Calu3 (cell line): ENCODE measurements at regions not wholly inside any gene's neighbourhood (a gene's known extent, or its start where the extent isn't known, plus 50 kb on each side); places are given as distances from the start of the nearest gene placed in this dataset.

Experiments used
- BruUV-seq: library from RNA; stranded (reverse); fragments of 400-500 nt; replicated peaks from 2 replicates; lab custom pipeline; 2021; lab: Mats Ljungman, UMichigan
- CTCF ChIA-PET: fragments of 300-600 bp; sonication (Branson Sonifier 250); formaldehyde crosslinking; loops from one replicate; lab custom pipeline; 2022; ENCODE audit warnings: antibody characterized with exemption; lab: Charles Lee
- DNase-seq: peaks from one replicate; pipeline ENCODE4 v3.0.0; 2022
- H3K27ac Mint-ChIP-seq: one replicate; pipeline ENCODE4 v1.8.0; 2022; ENCODE audit warnings: mixed read lengths; ENCODE audit not compliant: unreplicated experiment
- H3K27me3 Mint-ChIP-seq: one replicate; pipeline ENCODE4 v1.8.0; 2022; ENCODE audit warnings: mixed read lengths; ENCODE audit not compliant: unreplicated experiment
- H3K36me3 Mint-ChIP-seq: one replicate; pipeline ENCODE4 v1.8.0; 2022; ENCODE audit warnings: mild to moderate bottlenecking, moderate library complexity, mixed read lengths; ENCODE audit not compliant: insufficient read depth, unreplicated experiment
- H3K4me1 Mint-ChIP-seq: one replicate; pipeline ENCODE4 v1.8.0; 2022; ENCODE audit warnings: mild to moderate bottlenecking, low read depth, mixed read lengths; ENCODE audit not compliant: unreplicated experiment
- H3K4me3 Mint-ChIP-seq: one replicate; pipeline ENCODE4 v1.8.0; 2022; ENCODE audit warnings: mild to moderate bottlenecking, low read depth, moderate library complexity, mixed read lengths; ENCODE audit not compliant: unreplicated experiment
- H3K9me3 Mint-ChIP-seq: one replicate; pipeline ENCODE4 v1.8.0; 2022; ENCODE audit warnings: low read depth, mixed read lengths; ENCODE audit not compliant: unreplicated experiment
- intact Hi-C: fragments of 100-400 bp; cut with micrococcal nuclease; formaldehyde crosslinking; loops from one replicate; pipeline ENCODE4 v1.10.0; 2022; ENCODE audit not compliant: unreplicated experiment
- TF ChIP-seq, protein P1 (sequence below): fragments of 200-600 bp; IDR thresholded peaks from one replicate; pipeline ENCODE4 v1.8.0; 2022; ENCODE audit warnings: antibody characterized with exemption; ENCODE audit not compliant: unreplicated experiment

- H3K27ac Mint-ChIP-seq = no peak overlapping the region
- intact Hi-C loops = no loop called here
- CTCF ChIA-PET = interaction anchor here (0.6 kb wide), 1 partner anchor 172 kb away, joined by 4 read pairs; no protein-coding TSS in a partner anchor
- H3K36me3 Mint-ChIP-seq = no peaks in the 10 kb centered on the region
- TF ChIP-seq, protein P1, sequence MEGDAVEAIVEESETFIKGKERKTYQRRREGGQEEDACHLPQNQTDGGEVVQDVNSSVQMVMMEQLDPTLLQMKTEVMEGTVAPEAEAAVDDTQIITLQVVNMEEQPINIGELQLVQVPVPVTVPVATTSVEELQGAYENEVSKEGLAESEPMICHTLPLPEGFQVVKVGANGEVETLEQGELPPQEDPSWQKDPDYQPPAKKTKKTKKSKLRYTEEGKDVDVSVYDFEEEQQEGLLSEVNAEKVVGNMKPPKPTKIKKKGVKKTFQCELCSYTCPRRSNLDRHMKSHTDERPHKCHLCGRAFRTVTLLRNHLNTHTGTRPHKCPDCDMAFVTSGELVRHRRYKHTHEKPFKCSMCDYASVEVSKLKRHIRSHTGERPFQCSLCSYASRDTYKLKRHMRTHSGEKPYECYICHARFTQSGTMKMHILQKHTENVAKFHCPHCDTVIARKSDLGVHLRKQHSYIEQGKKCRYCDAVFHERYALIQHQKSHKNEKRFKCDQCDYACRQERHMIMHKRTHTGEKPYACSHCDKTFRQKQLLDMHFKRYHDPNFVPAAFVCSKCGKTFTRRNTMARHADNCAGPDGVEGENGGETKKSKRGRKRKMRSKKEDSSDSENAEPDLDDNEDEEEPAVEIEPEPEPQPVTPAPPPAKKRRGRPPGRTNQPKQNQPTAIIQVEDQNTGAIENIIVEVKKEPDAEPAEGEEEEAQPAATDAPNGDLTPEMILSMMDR = no peak
- no TSS peak for BruUV-seq
- peaks cover 11% of the 10 kb centered on the region for H3K4me1 Mint-ChIP-seq
- no peaks in the 10 kb centered on the region for H3K9me3 Mint-ChIP-seq
- H3K4me3 Mint-ChIP-seq = no peak overlapping the region
- no peak for DNase-seq
- H3K27me3 Mint-ChIP-seq = no peaks in the 10 kb centered on the region
These were observed 396.3 kb downstream of the LIG4 start for GRCh38 chr13:107819071-107819470.

- CTCF ChIA-PET = no interaction called here
- H3K4me3 Mint-ChIP-seq = no peak overlapping the region
- no peak for DNase-seq
- no peaks in the 10 kb centered on the region for H3K27me3 Mint-ChIP-seq
- peaks cover 11% of the 10 kb centered on the region for H3K4me1 Mint-ChIP-seq
- H3K27ac Mint-ChIP-seq = no peak overlapping the region
- H3K36me3 Mint-ChIP-seq = no peaks in the 10 kb centered on the region
- TF ChIP-seq, protein P1 = no peak
- H3K9me3 Mint-ChIP-seq = no peaks in the 10 kb centered on the region
- intact Hi-C loops = no loop called here
- BruUV-seq = no TSS peak
These were observed 397.6 kb downstream of the LIG4 start for GRCh38 chr13:107817647-107818287.

DNA sequence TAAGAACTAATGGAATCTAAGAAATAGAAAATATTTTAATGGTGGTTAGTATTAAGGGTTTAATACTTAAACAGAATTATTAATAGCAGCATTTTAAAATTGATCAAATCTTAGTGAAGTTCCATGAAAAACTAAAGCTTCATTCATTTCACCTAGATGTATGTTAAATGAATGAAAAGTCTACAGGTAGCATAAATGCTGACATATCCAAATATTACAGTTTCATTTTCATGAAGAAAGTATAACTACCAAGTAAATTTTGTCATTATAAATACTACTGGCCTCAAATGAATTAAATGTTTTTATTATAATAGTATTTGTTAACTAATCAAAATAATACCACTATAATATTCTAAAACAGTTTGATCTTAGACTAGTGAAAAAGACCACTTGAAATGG is 403.3 kb downstream of the LIG4 start:
- Mint-ChIP-seq H3K4me1 (no peaks in the 10 kb centered on the region), H3K4me3 (no peak overlapping the region), H3K27ac (no peak overlapping the region), H3K9me3 (no peaks in the 10 kb centered on the region), H3K27me3 (no peaks in the 10 kb centered on the region), H3K36me3 (no peaks in the 10 kb centered on the region)
- CTCF ChIA-PET = no interaction called here
- no peak for DNase-seq
- BruUV-seq = no TSS peak
- intact Hi-C loops = no loop called here
- TF ChIP-seq, protein P1 = no peak

- CTCF ChIA-PET = no interaction called here
- Mint-ChIP-seq H3K36me3 (no peaks in the 10 kb centered on the region), H3K9me3 (no peaks in the 10 kb centered on the region), H3K27ac (no peak overlapping the region), H3K4me1 (no peaks in the 10 kb centered on the region), H3K27me3 (no peaks in the 10 kb centered on the region), H3K4me3 (no peak overlapping the region)
- BruUV-seq = no TSS peak
- no peak for DNase-seq
- intact Hi-C loops = no loop called here
- TF ChIP-seq, protein P1 = no peak
These were observed 403.9 kb downstream of the LIG4 start for GRCh38 chr13:107811233-107812013.
